Heart right ventricle (tissue), 16 donors: ENCODE measurements at regions not wholly inside any gene's neighbourhood (a gene's known extent, or its start where the extent isn't known, plus 50 kb on each side); places are given as distances from the start of the nearest gene placed in this dataset.

Experiments
- ATAC-seq, 8 donors: fragments of 200-7000 bp; cut with Tn5 transposase; one replicate each; pipeline ENCODE4 v1.9.1; 2020; ENCODE audit warnings: mild to moderate bottlenecking in 8 of 8, moderate library complexity in 8 of 8, moderate number of reproducible peaks in 1 of 8
- DNase-seq, 2 donors: peaks; one replicate each; pipeline ENCODE4 v3.0.0-alpha.2; 2020
- H3K27ac ChIP-seq, 10 donors: fragments of 200-600 bp; sonication (generic) in 2 of 10; one replicate each; pipeline versions ENCODE4 v1.5.0 to v1.8.0; 2020 to 2022; ENCODE audit warnings: mild to moderate bottlenecking in 3 of 10
- H3K27me3 ChIP-seq, 7 donors: fragments of 200-600 bp; one replicate each; pipeline ENCODE4 v1.8.0; 2021 to 2022; ENCODE audit warnings: mild to moderate bottlenecking in 2 of 7
- H3K36me3 ChIP-seq, 9 donors: fragments of 200-600 bp; sonication (generic) in 1 of 9; one replicate each; pipeline versions ENCODE4 v1.5.0 to v1.8.0; 2020 to 2022; ENCODE audit warnings: mild to moderate bottlenecking in 2 of 9
- H3K4me1 ChIP-seq, 9 donors: fragments of 200-600 bp; sonication (generic) in 1 of 9; one replicate each; pipeline versions ENCODE4 v1.5.0 to v1.8.0; 2020 to 2022; ENCODE audit warnings: mild to moderate bottlenecking in 4 of 9
- H3K4me3 ChIP-seq, 10 donors: fragments of 200-600 bp; sonication (generic) in 2 of 10; one replicate each; pipeline versions ENCODE4 v1.5.0 to v1.8.0; 2020 to 2022; ENCODE audit warnings: mild to moderate bottlenecking in 7 of 10, moderate library complexity in 2 of 10
- H3K9me3 ChIP-seq, 11 donors: fragments of 200-600 bp in 10 of 11; sonication (generic) in 2 of 11; one replicate each; pipeline versions ENCODE4 v1.5.0 to v1.8.0; 2013 to 2022; ENCODE audit warnings: mild to moderate bottlenecking in 2 of 11, control low read depth in 1 of 11, moderate library complexity in 1 of 11
- CTCF ChIP-seq, 9 donors: fragments of 200-600 bp; sonication (generic) in 2 of 9; IDR thresholded peaks; one replicate each; pipeline versions ENCODE4 v1.5.0 to v1.8.0; 2021 to 2022; ENCODE audit warnings: antibody characterized with exemption in 9 of 9, mild to moderate bottlenecking in 5 of 9, moderate library complexity in 1 of 9
- WGBS, 2 donors: extraction: QIAGEN DNeasy Blood & Tissue Kit; methylation state at CpG; one replicate each; pipeline ENCODE4 v1.1.7; 2013; ENCODE audit warnings: inconsistent platforms in 1 of 2; 5-methylcytosine and 5-hydroxymethylcytosine counted together
- intact Hi-C, 10 donors: fragments of 100-400 bp; cut with DNase I; formaldehyde crosslinking; loops; one replicate each; pipeline versions ENCODE4 v1.11.1 to v1.14.2; 2022
- donor health status: Arrhythmogenic right ventricular cardiomyopathy.
- donor health status: ischemic (EF 13 %, LVEDD 7.1; RV severe dilation, severe dysfunction).
- donor health status: healthy with polysubstance abuse.
- donor health status: DM: no; HTN: yes; CAD: no.
- donor health status: DM: no; HTN: no; CAD: no.
- donor health status: ischemic (EF 25% LVEDD 6.9; RV normal size, moderate dysfunction).
- donor health status: ischemic (EF 25% LVEDD 5.7; RV mildly dilated, moderate dysfunction).
- donor health status: healthy.
- donor health status: DM: yes; HTN: yes; CAD: no.
- donor health status: Ischemic cardiomyopathy.
- donor health status: ischemic (EF 35%, LVEDD 5.7; RV mildly dilated, moderate dysfunction).
- donor health status: nonischemic (EF 11% LVEDD 7.7; RV severe dilation, severe dysfunction).
- donor health status: DM: yes; HTN: yes; CAD: no.
- donor health status: PGD.
- donor health status: ischemic (EF 29% LVEDD 5.4; RV normal size, mild dysfunction).
- donor health status: nonischemic (EF 23%, LVEDD 6.1; RV moderate dilation, normal function).

GRCh38 chr2:160920061-160920460 is 240.2 kb upstream of the TANK start:
- no peak overlapping the region for H3K4me3 ChIP-seq
- H3K36me3 ChIP-seq, result no peaks in the 10 kb centered on the region
- H3K4me1 ChIP-seq, result peaks cover 0 to 40% (median 19%) of the 10 kb centered on the region in 9 donors
- ATAC-seq (no peak), DNase-seq (no peak)
- no peaks in the 10 kb centered on the region for H3K9me3 ChIP-seq
- intact Hi-C loops, result loop anchor here in 1 of 10 donors (5.0 kb wide), 1 partner anchor 37 kb away; no protein-coding TSS in a partner anchor
- peak overlapping the region; percentile 9 to 62 (median 32) for H3K27ac ChIP-seq
- no peaks in the 10 kb centered on the region for H3K27me3 ChIP-seq
- TF ChIP-seq CTCF (IDR thresholded peaks at IDR 0.05), result no peak
- 91 to 92% methylated on average over 1 of the region's 1 CpG for WGBS, 2 donors

- ATAC-seq (peak in 7 of 8 donors; percentile 65 to 79 (median 70)), DNase-seq (peak; percentile 20 to 34)
- TF ChIP-seq CTCF (IDR thresholded peaks at IDR 0.05), result no peak
- intact Hi-C loops, result loop anchor here in 1 of 10 donors (5.0 kb wide), 1 partner anchor 36 kb away; no protein-coding TSS in a partner anchor
- no peaks in the 10 kb centered on the region for H3K36me3 ChIP-seq
- H3K4me3 ChIP-seq, result no peak overlapping the region
- no peaks in the 10 kb centered on the region for H3K9me3 ChIP-seq
- no peaks in the 10 kb centered on the region for H3K27me3 ChIP-seq
- peaks cover 0 to 40% (median 19%) of the 10 kb centered on the region in 9 donors for H3K4me1 ChIP-seq
- 44 to 57% methylated on average over 8 of the region's 8 CpGs for WGBS, 2 donors
- H3K27ac ChIP-seq, result peak overlapping the region; percentile 3 to 62 (median 43)
These were observed 239.4 kb upstream of the TANK start for GRCh38 chr2:160920791-160921303.

- Histone ChIP-seq H3K27me3 (no peaks in the 10 kb centered on the region), H3K4me3 (no peak overlapping the region), H3K9me3 (no peaks in the 10 kb centered on the region), H3K36me3 (no peaks in the 10 kb centered on the region), H3K4me1 (peaks cover 0 to 40% (median 19%) of the 10 kb centered on the region in 9 donors), H3K27ac (peak overlapping the region in 8 of 10 donors; percentile 3 to 62 (median 48))
- intact Hi-C loops, result loop anchor here in 1 of 10 donors (5.0 kb wide), 1 partner anchor 36 kb away; no protein-coding TSS in a partner anchor
- DNase-seq, result no peak
- ATAC-seq, result no peak
- 80% methylated on average over 4 of the region's 4 CpGs for WGBS, 2 donors
- TF ChIP-seq CTCF (IDR thresholded peaks at IDR 0.05), result no peak
These were observed 238.8 kb upstream of the TANK start for GRCh38 chr2:160921386-160921964.

- Histone ChIP-seq H3K4me3 (no peak overlapping the region), H3K9me3 (peaks cover 0 to 2% (median 0%) of the 10 kb centered on the region in 11 donors), H3K4me1 (peaks cover 0 to 32% (median 13%) of the 10 kb centered on the region in 9 donors), H3K27me3 (no peaks in the 10 kb centered on the region), H3K36me3 (no peaks in the 10 kb centered on the region), H3K27ac (no peak overlapping the region)
- no peak for ATAC-seq
- no peak for TF ChIP-seq CTCF (IDR thresholded peaks at IDR 0.05)
- WGBS, 2 donors, result 63 to 69% methylated on average over 1 of the region's 1 CpG
- DNase-seq, result no peak
- intact Hi-C loops, result loop anchor here in 1 of 10 donors (5.0 kb wide), 1 partner anchor 32 kb away; no protein-coding TSS in a partner anchor
These were observed 235.3 kb upstream of the TANK start for GRCh38 chr2:160924936-160925353.
